ENCODE measurements at regions not wholly inside any gene's neighbourhood (a gene's known extent, or its start where the extent isn't known, plus 50 kb on each side); places are given as distances from the start of the nearest gene placed in this dataset.

DNA sequence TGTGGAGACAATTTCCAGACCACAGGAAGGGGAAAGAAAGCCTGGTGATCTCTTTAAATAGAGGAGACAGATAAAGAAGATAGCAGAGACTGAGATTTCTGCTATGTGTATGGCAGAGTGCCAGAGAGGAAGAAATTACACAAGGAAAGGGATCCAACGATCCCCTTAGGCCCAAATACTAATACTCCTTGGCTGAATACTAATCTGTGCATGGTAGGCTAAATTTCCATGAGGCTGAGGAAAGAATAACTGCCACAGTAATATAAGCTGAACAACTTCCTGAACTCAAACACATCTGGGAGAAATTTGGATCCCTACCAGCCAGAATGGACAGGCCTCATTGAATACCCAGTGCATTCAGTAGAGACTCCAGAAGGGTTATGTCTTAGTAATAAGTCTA, 83.3 kb upstream of the TNFAIP3 start:
- TF ChIP-seq POLR2AphosphoS5 (IDR thresholded peaks at IDR 0.05) (no peak), EP300 (IDR thresholded peaks at IDR 0.05) (no peak)
- TF ChIP-seq, protein P1, sequence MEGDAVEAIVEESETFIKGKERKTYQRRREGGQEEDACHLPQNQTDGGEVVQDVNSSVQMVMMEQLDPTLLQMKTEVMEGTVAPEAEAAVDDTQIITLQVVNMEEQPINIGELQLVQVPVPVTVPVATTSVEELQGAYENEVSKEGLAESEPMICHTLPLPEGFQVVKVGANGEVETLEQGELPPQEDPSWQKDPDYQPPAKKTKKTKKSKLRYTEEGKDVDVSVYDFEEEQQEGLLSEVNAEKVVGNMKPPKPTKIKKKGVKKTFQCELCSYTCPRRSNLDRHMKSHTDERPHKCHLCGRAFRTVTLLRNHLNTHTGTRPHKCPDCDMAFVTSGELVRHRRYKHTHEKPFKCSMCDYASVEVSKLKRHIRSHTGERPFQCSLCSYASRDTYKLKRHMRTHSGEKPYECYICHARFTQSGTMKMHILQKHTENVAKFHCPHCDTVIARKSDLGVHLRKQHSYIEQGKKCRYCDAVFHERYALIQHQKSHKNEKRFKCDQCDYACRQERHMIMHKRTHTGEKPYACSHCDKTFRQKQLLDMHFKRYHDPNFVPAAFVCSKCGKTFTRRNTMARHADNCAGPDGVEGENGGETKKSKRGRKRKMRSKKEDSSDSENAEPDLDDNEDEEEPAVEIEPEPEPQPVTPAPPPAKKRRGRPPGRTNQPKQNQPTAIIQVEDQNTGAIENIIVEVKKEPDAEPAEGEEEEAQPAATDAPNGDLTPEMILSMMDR (IDR thresholded peaks at IDR 0.05) = no peak

Measured in upper lobe of left lung (tissue), 4 donors.